Lower leg skin (tissue), 4 donors: ENCODE measurements at regions not wholly inside any gene's neighbourhood (a gene's known extent, or its start where the extent isn't known, plus 50 kb on each side); places are given as distances from the start of the nearest gene placed in this dataset.

Experiments used
- DNase-seq, 2 donors: peaks; one replicate each; pipeline ENCODE4 v3.0.0-alpha.2; 2019; ENCODE audit warnings: low spot score in 2 of 2
- H3K4me3 ChIP-seq: fragments of 200-600 bp; sonication (generic); 2 replicates; pipeline ENCODE4 v1.5.1; 2017; ENCODE audit warnings: mild to moderate bottlenecking, low read depth; ENCODE audit not compliant: poor library complexity, severe bottlenecking
- POLR2A ChIP-seq, 2 donors: fragments of 450-650 bp; IDR thresholded peaks; one replicate each; pipeline ENCODE4 v1.6.1; 2016 to 2017; ENCODE audit warnings: antibody characterized with exemption in 2 of 2, mild to moderate bottlenecking in 1 of 2, moderate library complexity in 1 of 2
- WGBS, 2 donors: methylation state at CpG; one replicate each; pipeline ENCODE4 v1.1.5; 2018; 5-methylcytosine and 5-hydroxymethylcytosine counted together
- intact Hi-C: fragments of 100-400 bp; cut with DNase I; formaldehyde crosslinking; loops from one replicate; pipeline ENCODE4 v1.15.0; 2023; ENCODE audit warnings: low total_unique reads
- TF ChIP-seq, protein P1 (sequence below), 3 donors: fragments of 450-650 bp; IDR thresholded peaks; one replicate each; pipeline ENCODE4 v1.5.1; 2016; ENCODE audit warnings: antibody characterized with exemption in 3 of 3, mild to moderate bottlenecking in 3 of 3, moderate library complexity in 2 of 3

GRCh38 chr4:57499786-57500185 lies 389.6 kb upstream of the IGFBP7 start:
- H3K4me3 ChIP-seq: no peak overlapping the region
- intact Hi-C loops: no loop called here
- TF ChIP-seq, protein P1, sequence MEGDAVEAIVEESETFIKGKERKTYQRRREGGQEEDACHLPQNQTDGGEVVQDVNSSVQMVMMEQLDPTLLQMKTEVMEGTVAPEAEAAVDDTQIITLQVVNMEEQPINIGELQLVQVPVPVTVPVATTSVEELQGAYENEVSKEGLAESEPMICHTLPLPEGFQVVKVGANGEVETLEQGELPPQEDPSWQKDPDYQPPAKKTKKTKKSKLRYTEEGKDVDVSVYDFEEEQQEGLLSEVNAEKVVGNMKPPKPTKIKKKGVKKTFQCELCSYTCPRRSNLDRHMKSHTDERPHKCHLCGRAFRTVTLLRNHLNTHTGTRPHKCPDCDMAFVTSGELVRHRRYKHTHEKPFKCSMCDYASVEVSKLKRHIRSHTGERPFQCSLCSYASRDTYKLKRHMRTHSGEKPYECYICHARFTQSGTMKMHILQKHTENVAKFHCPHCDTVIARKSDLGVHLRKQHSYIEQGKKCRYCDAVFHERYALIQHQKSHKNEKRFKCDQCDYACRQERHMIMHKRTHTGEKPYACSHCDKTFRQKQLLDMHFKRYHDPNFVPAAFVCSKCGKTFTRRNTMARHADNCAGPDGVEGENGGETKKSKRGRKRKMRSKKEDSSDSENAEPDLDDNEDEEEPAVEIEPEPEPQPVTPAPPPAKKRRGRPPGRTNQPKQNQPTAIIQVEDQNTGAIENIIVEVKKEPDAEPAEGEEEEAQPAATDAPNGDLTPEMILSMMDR (IDR thresholded peaks at IDR 0.05): no peak
- TF ChIP-seq POLR2A (IDR thresholded peaks at IDR 0.05): no peak
- DNase-seq: no peak
- WGBS, 2 donors: 85 to 89% methylated on average over 6 of the region's 6 CpGs

DNA sequence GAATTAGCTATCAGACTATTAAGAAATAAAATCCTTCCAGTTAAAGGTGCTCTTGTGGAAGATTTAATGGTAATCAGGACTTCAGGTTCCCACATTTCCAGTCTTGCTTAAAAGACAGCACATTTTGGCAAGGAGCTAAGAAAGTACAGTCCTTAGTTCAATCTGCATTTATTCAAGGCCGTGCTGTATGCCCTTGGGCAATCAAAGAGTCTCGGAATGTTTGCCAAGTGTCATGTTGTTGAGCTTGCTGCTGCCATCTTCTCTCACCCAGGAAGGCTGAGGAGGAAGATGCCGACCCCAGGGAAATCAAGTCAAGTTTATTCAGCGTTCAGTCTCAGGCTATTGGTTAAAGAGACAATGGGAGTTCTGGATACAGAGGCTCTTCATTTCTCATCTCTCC lies 388.1 kb upstream of the IGFBP7 start:
- DNase-seq: no peak
- H3K4me3 ChIP-seq: no peak overlapping the region
- 48 to 51% methylated on average over 4 of the region's 4 CpGs for WGBS, 2 donors
- TF ChIP-seq, protein P1 (IDR thresholded peaks at IDR 0.05): no peak
- no peak for TF ChIP-seq POLR2A (IDR thresholded peaks at IDR 0.05)
- intact Hi-C loops: no loop called here

DNA sequence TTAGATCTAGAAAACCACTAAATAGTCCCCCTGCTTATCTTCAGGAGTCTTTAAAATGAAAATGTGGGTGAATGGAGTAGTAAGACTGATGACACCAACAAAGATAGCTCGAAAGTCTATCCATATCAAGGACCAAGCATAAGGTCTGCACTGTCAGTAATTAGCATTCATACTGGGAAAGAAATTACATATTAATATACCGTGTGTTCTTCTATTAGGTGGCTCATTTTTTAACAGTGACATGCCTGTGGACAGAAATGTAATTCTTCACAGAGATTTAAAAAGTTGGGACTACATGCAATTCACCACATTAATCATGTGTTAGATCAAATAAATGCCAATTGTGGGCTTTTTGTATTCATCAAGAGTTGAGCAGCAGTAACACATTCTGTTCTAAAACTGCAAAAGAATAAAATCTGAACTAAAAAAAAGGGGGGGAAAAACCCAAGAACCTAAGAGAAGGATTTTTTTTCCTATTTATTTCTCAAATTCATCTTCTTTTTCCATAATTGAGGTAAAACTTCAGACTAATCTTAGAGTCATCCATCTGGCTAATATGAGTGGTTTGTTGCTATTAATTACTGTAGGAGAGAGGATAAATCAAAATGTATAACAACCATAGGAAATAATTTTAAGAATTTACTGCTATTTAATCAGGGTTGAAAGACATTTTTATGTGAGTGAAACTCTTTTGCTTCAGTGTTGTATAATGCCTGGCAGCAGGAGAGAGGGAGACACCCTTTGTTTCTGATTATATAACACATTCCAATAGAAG lies 386.7 kb upstream of the IGFBP7 start:
- no peak for TF ChIP-seq POLR2A (IDR thresholded peaks at IDR 0.05)
- TF ChIP-seq, protein P1 (IDR thresholded peaks at IDR 0.05): no peak
- intact Hi-C loops: no loop called here
- WGBS, 2 donors: 44 to 51% methylated on average over 2 of the region's 2 CpGs
- DNase-seq: no peak
- H3K4me3 ChIP-seq: no peak overlapping the region

DNA sequence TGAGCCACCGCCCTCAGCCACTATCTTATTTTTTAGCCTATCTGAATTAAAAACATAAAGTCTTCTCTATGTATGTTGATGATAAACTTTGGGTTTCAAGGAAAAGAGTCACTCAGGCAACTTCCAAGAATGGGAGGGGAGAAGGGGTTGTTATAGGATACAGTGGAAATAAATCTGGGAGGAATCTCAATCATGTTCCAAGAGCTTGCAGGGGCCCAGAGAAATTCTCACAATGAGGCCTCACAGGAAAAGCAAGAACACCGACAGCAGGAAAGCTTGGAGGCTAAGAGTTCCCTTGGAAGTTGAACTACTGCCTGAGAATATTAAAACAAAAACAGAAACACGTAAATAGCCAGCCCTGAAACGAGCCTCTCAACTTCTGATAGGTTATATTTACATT lies 384.6 kb upstream of the IGFBP7 start:
- intact Hi-C loops: no loop called here
- TF ChIP-seq, protein P1 (IDR thresholded peaks at IDR 0.05): no peak
- TF ChIP-seq POLR2A (IDR thresholded peaks at IDR 0.05): no peak
- no peak overlapping the region for H3K4me3 ChIP-seq
- no peak for DNase-seq
- 56 to 57% methylated on average over 4 of the region's 4 CpGs for WGBS, 2 donors

DNA sequence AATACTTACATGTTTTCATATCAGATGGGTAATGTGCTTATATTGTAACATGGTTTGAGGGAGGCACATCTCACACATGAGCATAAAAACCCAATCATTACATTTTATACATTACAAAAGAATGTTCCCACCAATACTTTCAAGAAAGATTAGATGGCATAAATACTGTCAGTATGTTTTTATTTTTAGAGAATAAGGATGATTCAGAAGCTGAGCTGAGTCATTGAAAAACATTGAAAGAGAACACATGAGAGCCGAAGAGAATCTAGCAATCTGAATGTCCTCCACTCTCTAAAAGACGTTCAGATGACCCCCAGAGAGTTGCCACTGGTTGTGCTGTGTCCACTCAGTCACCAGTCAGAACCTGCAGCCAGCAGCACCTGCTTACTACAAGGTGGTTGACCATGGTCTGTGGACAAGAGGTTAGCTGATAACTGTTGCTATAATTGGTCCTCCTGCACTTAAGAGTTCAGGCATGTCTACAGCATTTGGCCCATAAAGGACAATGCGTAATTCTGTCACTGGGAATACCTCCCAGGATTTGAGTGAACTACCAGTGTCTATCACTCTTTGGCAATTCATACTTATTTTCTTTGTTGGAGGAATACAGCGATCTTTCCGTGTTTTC lies 382.2 kb upstream of the IGFBP7 start:
- intact Hi-C loops: no loop called here
- no peak for DNase-seq
- WGBS, 2 donors: 82 to 85% methylated on average over 5 of the region's 5 CpGs
- no peak overlapping the region for H3K4me3 ChIP-seq
- TF ChIP-seq POLR2A (IDR thresholded peaks at IDR 0.05): no peak

DNA sequence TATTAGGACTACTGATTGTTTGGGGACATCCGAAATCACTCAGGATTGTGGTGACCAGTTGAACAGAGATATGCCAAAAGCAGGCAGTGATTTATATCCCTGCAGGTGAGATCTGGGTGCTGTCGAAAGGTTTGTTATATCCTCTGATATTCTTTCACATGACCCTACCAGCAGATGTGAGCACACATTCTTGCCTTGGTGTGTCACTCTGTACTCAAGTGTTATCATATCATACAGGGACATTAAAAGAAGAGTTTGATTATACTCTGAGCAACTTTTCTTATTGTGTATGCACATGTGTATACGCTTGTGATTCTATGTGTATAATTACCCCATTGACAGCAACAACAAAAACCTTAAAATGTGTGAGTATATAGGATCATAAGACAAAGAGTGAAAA lies 381.2 kb upstream of the IGFBP7 start:
- TF ChIP-seq POLR2A (IDR thresholded peaks at IDR 0.05): no peak
- TF ChIP-seq, protein P1 (IDR thresholded peaks at IDR 0.05): no peak
- WGBS, 2 donors: 84 to 86% methylated on average over 3 of the region's 3 CpGs
- no peak for DNase-seq
- no peak overlapping the region for H3K4me3 ChIP-seq
- intact Hi-C loops: no loop called here
